ENCODE measurements at regions not wholly inside any gene's neighbourhood (a gene's known extent, or its start where the extent isn't known, plus 50 kb on each side); places are given as distances from the start of the nearest gene placed in this dataset.

DNA sequence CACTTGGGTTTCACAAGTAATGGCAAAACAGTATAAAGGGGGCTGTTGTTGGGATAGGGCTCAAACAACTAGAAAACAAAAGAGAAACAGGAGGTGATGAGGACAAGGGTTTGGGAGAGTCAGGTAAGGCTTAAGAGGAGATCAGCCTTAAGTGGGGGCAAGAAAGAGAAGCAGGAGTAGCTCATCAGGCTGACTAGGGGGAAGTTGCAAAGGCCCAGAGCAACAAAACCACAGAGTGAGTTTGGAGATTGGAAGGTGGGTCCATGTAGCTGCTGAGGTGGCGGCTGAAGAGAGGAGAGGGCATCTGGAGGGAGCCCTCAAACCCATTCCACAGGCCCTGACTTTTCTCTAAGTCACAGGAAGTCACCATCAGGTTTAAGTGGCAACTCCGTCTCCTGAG, 126.0 kb downstream of the MREG start:
- H3K36me3 ChIP-seq (replicated peaks in 1 of 2; ENCODE audit: control insufficient read depth in 1 of 2, insufficient read depth in 2 of 2, low read length in 2 of 2) = no peaks in the 10 kb centered on the region
- no peak for FAIRE-seq
- no TSS peak for BruUV-seq (replicated peaks)
- no peaks in the 10 kb centered on the region for H4K20me1 ChIP-seq (ENCODE audit: insufficient read depth, low read length)
- TF ChIP-seq, protein P1, sequence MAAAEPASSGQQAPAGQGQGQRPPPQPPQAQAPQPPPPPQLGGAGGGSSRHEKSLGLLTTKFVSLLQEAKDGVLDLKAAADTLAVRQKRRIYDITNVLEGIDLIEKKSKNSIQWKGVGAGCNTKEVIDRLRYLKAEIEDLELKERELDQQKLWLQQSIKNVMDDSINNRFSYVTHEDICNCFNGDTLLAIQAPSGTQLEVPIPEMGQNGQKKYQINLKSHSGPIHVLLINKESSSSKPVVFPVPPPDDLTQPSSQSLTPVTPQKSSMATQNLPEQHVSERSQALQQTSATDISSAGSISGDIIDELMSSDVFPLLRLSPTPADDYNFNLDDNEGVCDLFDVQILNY (CRISPR knock-in tag; conservative IDR thresholded peaks at IDR 0.05) = no peak
- no peak for TF ChIP-seq ZBTB8A (CRISPR knock-in tag; IDR thresholded peaks at IDR 0.05; ENCODE audit: borderline replicate concordance, low read depth)
- no peaks in the 10 kb centered on the region for H3K9me3 ChIP-seq (ENCODE audit: low read length)
- no peak overlapping the region for H3K27ac ChIP-seq (ENCODE audit: extremely low read length, insufficient read depth, low read length)
- peak overlapping the region; percentile 18 for H2AFZ ChIP-seq (ENCODE audit: low read length)
- DNase-seq (ENCODE audit: low spot score) = no peak
- H3K4me3 ChIP-seq (replicated peaks in 1 of 3; ENCODE audit: insufficient read depth in 1 of 3, low read depth in 2 of 3, low read length in 3 of 3) = no peak overlapping the region
- H3K79me2 ChIP-seq (ENCODE audit: insufficient read depth, low read length) = no peaks in the 10 kb centered on the region
- no peaks in the 10 kb centered on the region for H3K27me3 ChIP-seq (ENCODE audit: control insufficient read depth in 1 of 2, insufficient read depth in 2 of 2, low read length in 2 of 2)
- H3K4me2 ChIP-seq (ENCODE audit: low read depth, low read length) = no peak overlapping the region
- peaks cover 26% of the 10 kb centered on the region for H3K4me1 ChIP-seq (ENCODE audit: insufficient read depth, low read length)
- ChIA-PET CTCF (ENCODE audit: low intra/inter-chr PET ratio, low total read pairs) (no interaction called here), POLR2A (no interaction called here)
- WGBS (ENCODE audit: low lambda C conversion rate) = 76% methylated on average over 2 of the region's 2 CpGs
- intact Hi-C loops (cut with micrococcal nuclease; ENCODE audit: unreplicated experiment) = no loop called here
- H3K9ac ChIP-seq (ENCODE audit: insufficient read depth, low read depth, low read length) = no peak overlapping the region
- ATAC-seq = no peak
- in situ Hi-C loops (cut with HindIII; ENCODE audit: extremely low pct_ligation_motif_present, low pct_unique_long_range_greater_than_20kb) = no loop called here

DNA sequence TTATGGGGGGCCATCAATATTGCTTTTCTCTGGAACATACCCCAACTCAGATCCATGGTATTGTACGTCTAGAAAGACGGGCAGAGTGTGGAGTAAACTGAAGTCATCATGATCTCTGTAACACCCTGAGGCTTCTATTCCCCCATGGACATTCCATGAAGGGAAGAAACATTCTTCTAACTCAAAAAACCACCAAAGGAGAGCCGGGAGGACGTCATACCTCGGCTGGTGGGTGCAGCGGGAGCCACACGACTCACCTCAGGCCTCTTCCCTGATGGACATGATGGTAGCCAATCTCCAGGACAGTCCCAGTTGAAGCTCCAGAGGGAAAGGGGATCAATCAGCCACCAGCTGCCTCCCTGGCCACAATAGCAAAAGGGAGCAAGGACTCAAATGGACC, 127.3 kb downstream of the MREG start:
- peak overlapping the region; percentile 22 for H2AFZ ChIP-seq (ENCODE audit: low read length)
- no peak overlapping the region for H3K27ac ChIP-seq (ENCODE audit: extremely low read length, insufficient read depth, low read length)
- ChIA-PET POLR2A (interaction anchor here (0.8 kb wide), 1 partner anchor 9 kb away, joined by 3 read pairs; no protein-coding TSS in a partner anchor), CTCF (ENCODE audit: low intra/inter-chr PET ratio, low total read pairs) (no interaction called here)
- DNase-seq (ENCODE audit: low spot score) (no peak), FAIRE-seq (no peak), ATAC-seq (peak; percentile 31; the same call in 1 of the 3 replicates)
- no peak overlapping the region for H3K4me3 ChIP-seq (replicated peaks in 1 of 3; ENCODE audit: insufficient read depth in 1 of 3, low read depth in 2 of 3, low read length in 3 of 3)
- no TSS peak for BruUV-seq (replicated peaks)
- H3K27me3 ChIP-seq (ENCODE audit: control insufficient read depth in 1 of 2, insufficient read depth in 2 of 2, low read length in 2 of 2) = no peaks in the 10 kb centered on the region
- H3K9ac ChIP-seq (ENCODE audit: insufficient read depth, low read depth, low read length) = no peak overlapping the region
- TF ChIP-seq ZNF775 (CRISPR knock-in tag; IDR thresholded peaks at IDR 0.05; ENCODE audit: borderline replicate concordance) = no peak
- no peak for TF ChIP-seq KAT7 (CRISPR knock-in tag; IDR thresholded peaks at IDR 0.05; ENCODE audit: borderline replicate concordance)
- no peak for TF ChIP-seq FOXJ3 (CRISPR knock-in tag; IDR thresholded peaks at IDR 0.05; ENCODE audit: borderline replicate concordance)
- TF ChIP-seq, protein P2, sequence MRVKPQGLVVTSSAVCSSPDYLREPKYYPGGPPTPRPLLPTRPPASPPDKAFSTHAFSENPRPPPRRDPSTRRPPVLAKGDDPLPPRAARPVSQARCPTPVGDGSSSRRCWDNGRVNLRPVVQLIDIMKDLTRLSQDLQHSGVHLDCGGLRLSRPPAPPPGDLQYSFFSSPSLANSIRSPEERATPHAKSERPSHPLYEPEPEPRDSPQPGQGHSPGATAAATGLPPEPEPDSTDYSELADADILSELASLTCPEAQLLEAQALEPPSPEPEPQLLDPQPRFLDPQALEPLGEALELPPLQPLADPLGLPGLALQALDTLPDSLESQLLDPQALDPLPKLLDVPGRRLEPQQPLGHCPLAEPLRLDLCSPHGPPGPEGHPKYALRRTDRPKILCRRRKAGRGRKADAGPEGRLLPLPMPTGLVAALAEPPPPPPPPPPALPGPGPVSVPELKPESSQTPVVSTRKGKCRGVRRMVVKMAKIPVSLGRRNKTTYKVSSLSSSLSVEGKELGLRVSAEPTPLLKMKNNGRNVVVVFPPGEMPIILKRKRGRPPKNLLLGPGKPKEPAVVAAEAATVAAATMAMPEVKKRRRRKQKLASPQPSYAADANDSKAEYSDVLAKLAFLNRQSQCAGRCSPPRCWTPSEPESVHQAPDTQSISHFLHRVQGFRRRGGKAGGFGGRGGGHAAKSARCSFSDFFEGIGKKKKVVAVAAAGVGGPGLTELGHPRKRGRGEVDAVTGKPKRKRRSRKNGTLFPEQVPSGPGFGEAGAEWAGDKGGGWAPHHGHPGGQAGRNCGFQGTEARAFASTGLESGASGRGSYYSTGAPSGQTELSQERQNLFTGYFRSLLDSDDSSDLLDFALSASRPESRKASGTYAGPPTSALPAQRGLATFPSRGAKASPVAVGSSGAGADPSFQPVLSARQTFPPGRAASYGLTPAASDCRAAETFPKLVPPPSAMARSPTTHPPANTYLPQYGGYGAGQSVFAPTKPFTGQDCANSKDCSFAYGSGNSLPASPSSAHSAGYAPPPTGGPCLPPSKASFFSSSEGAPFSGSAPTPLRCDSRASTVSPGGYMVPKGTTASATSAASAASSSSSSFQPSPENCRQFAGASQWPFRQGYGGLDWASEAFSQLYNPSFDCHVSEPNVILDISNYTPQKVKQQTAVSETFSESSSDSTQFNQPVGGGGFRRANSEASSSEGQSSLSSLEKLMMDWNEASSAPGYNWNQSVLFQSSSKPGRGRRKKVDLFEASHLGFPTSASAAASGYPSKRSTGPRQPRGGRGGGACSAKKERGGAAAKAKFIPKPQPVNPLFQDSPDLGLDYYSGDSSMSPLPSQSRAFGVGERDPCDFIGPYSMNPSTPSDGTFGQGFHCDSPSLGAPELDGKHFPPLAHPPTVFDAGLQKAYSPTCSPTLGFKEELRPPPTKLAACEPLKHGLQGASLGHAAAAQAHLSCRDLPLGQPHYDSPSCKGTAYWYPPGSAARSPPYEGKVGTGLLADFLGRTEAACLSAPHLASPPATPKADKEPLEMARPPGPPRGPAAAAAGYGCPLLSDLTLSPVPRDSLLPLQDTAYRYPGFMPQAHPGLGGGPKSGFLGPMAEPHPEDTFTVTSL (CRISPR knock-in tag; IDR thresholded peaks at IDR 0.05; ENCODE audit: borderline replicate concordance) = 0 out of 2 replicates have a peak, but pooled peaks have one; percentile 39
- H3K4me1 ChIP-seq (ENCODE audit: insufficient read depth, low read length) = peaks cover 29% of the 10 kb centered on the region
- in situ Hi-C loops (cut with HindIII; ENCODE audit: extremely low pct_ligation_motif_present, low pct_unique_long_range_greater_than_20kb) (no loop called here), intact Hi-C loops (cut with micrococcal nuclease; ENCODE audit: unreplicated experiment) (no loop called here)
- 91% methylated on average over 7 of the region's 7 CpGs for WGBS (ENCODE audit: low lambda C conversion rate)
- H3K9me3 ChIP-seq (ENCODE audit: low read length) = no peaks in the 10 kb centered on the region
- H3K79me2 ChIP-seq (ENCODE audit: insufficient read depth, low read length) = no peaks in the 10 kb centered on the region
- no peaks in the 10 kb centered on the region for H4K20me1 ChIP-seq (ENCODE audit: insufficient read depth, low read length)
- H3K36me3 ChIP-seq (replicated peaks in 1 of 2; ENCODE audit: control insufficient read depth in 1 of 2, insufficient read depth in 2 of 2, low read length in 2 of 2) = no peaks in the 10 kb centered on the region
- H3K4me2 ChIP-seq (ENCODE audit: low read depth, low read length) = no peak overlapping the region

Measured in HepG2 (cell line).